ENCODE measurements at regions not wholly inside any gene's neighbourhood (a gene's known extent, or its start where the extent isn't known, plus 50 kb on each side); places are given as distances from the start of the nearest gene placed in this dataset.

- no peak for TF ChIP-seq CTCF (IDR thresholded peaks at IDR 0.05)
- no peak for TF ChIP-seq EP300 (IDR thresholded peaks at IDR 0.05)
- TF ChIP-seq POLR2A (IDR thresholded peaks at IDR 0.05) = no peak
- TF ChIP-seq POLR2AphosphoS5 (IDR thresholded peaks at IDR 0.05) = no peak
- Histone ChIP-seq H3K36me3 (no peaks in the 10 kb centered on the region), H3K9me3 (peaks cover 5% of the 10 kb centered on the region), H3K27ac (no peak overlapping the region), H3K27me3 (no peaks in the 10 kb centered on the region), H3K4me1 (no peaks in the 10 kb centered on the region), H3K4me3 (no peak overlapping the region)
- no peak for DNase-seq (ENCODE audit: low spot score in 2 of 2)
- 91% methylated on average over 5 of the region's 5 CpGs for WGBS
Observed at GRCh38 chr17:71304498-71305158, 816.2 kb upstream of the SOX9 start.

- H3K27me3 ChIP-seq = no peaks in the 10 kb centered on the region
- H3K27ac ChIP-seq = no peak overlapping the region
- H3K4me1 ChIP-seq = no peaks in the 10 kb centered on the region
- TF ChIP-seq CTCF (IDR thresholded peaks at IDR 0.05) (no peak), POLR2A (IDR thresholded peaks at IDR 0.05) (no peak), POLR2AphosphoS5 (IDR thresholded peaks at IDR 0.05) (no peak), EP300 (IDR thresholded peaks at IDR 0.05) (no peak)
- no peaks in the 10 kb centered on the region for H3K9me3 ChIP-seq
- WGBS = 41% methylated on average over 3 of the region's 3 CpGs
- H3K4me3 ChIP-seq = no peak overlapping the region
- no peaks in the 10 kb centered on the region for H3K36me3 ChIP-seq
- no peak for DNase-seq (ENCODE audit: low spot score in 2 of 2)
Observed at GRCh38 chr17:71313866-71314265, 807.0 kb upstream of the SOX9 start.

GRCh38 chr17:71315568-71315967 is 805.3 kb upstream of the SOX9 start:
- H3K27me3 ChIP-seq = no peaks in the 10 kb centered on the region
- no peak for DNase-seq (ENCODE audit: low spot score in 2 of 2)
- WGBS = 67% methylated on average over 3 of the region's 3 CpGs
- no peak for TF ChIP-seq POLR2AphosphoS5 (IDR thresholded peaks at IDR 0.05)
- TF ChIP-seq POLR2A (IDR thresholded peaks at IDR 0.05) = no peak
- no peak for TF ChIP-seq EP300 (IDR thresholded peaks at IDR 0.05)
- no peak for TF ChIP-seq CTCF (IDR thresholded peaks at IDR 0.05)
- no peaks in the 10 kb centered on the region for H3K4me1 ChIP-seq
- H3K4me3 ChIP-seq = no peak overlapping the region
- no peaks in the 10 kb centered on the region for H3K36me3 ChIP-seq
- no peaks in the 10 kb centered on the region for H3K9me3 ChIP-seq
- no peak overlapping the region for H3K27ac ChIP-seq

- H3K9me3 ChIP-seq = no peaks in the 10 kb centered on the region
- 66% methylated on average over 4 of the region's 4 CpGs for WGBS
- no peaks in the 10 kb centered on the region for H3K36me3 ChIP-seq
- H3K27me3 ChIP-seq = no peaks in the 10 kb centered on the region
- DNase-seq (ENCODE audit: low spot score in 2 of 2) = no peak
- H3K27ac ChIP-seq = no peak overlapping the region
- no peaks in the 10 kb centered on the region for H3K4me1 ChIP-seq
- TF ChIP-seq CTCF (IDR thresholded peaks at IDR 0.05) (no peak), EP300 (IDR thresholded peaks at IDR 0.05) (no peak)
- no peak overlapping the region for H3K4me3 ChIP-seq
Observed at GRCh38 chr17:71316176-71316897, 804.5 kb upstream of the SOX9 start.

GRCh38 chr17:71320009-71320796 is 800.6 kb upstream of the SOX9 start:
- no peak for DNase-seq (ENCODE audit: low spot score in 2 of 2)
- Histone ChIP-seq H3K4me3 (no peak overlapping the region), H3K4me1 (no peaks in the 10 kb centered on the region), H3K27ac (no peak overlapping the region), H3K9me3 (no peaks in the 10 kb centered on the region), H3K36me3 (no peaks in the 10 kb centered on the region), H3K27me3 (no peaks in the 10 kb centered on the region)
- TF ChIP-seq EP300 (IDR thresholded peaks at IDR 0.05) = no peak
- TF ChIP-seq POLR2AphosphoS5 (IDR thresholded peaks at IDR 0.05) = no peak
- TF ChIP-seq POLR2A (IDR thresholded peaks at IDR 0.05) = no peak
- TF ChIP-seq CTCF (IDR thresholded peaks at IDR 0.05) = no peak
- 83% methylated on average over 6 of the region's 6 CpGs for WGBS
